AG10803 (cell line): ENCODE measurements at regions not wholly inside any gene's neighbourhood (a gene's known extent, or its start where the extent isn't known, plus 50 kb on each side); places are given as distances from the start of the nearest gene placed in this dataset.
"Not testable (repeated sequence)": the region's sequence is repeated elsewhere in the genome, so short reads cannot be mapped to it uniquely, and the experiment has no call there.

ENCODE experiments used
- DNase-seq: peaks from one replicate; pipeline ENCODE4 v3.0.0; 2010; ENCODE audit warnings: low read depth
- H3K4me3 ChIP-seq: 2 replicates; pipeline ENCODE4 v1.5.1; 2011; ENCODE audit warnings: mild to moderate bottlenecking, low read length, control low read depth
- CTCF ChIP-seq: conservative IDR thresholded peaks from 2 replicates; pipeline ENCODE4 v1.5.1; 2011; ENCODE audit warnings: mild to moderate bottlenecking, low read length, control low read depth, inconsistent platforms

- not testable (repeated sequence) for H3K4me3 ChIP-seq, DNase-seq
Observed at GRCh38 chr9:39554352-39554751, 198.9 kb downstream of the SPATA31A1 start.

GRCh38 chr9:39559384-39559783 lies 203.9 kb downstream of the SPATA31A1 start:
- not testable (repeated sequence) for DNase-seq
- 0 out of 2 replicates have a peak, but pooled peaks have one; percentile 7 for TF ChIP-seq CTCF

GRCh38 chr9:39566782-39567181 lies 211.3 kb downstream of the SPATA31A1 start:
- not testable (repeated sequence) for H3K4me3 ChIP-seq

More at GRCh38 chr9:39559384-39559783, 203.9 kb downstream of the SPATA31A1 start:
- H3K4me3 ChIP-seq, result not testable (repeated sequence)

GRCh38 chr9:39567396-39567795 lies 211.9 kb downstream of the SPATA31A1 start:
- not testable (repeated sequence) for DNase-seq, H3K4me3 ChIP-seq

More at GRCh38 chr9:39566782-39567181, 211.3 kb downstream of the SPATA31A1 start:
- DNase-seq, result not testable (repeated sequence)

- not testable (repeated sequence) for H3K4me3 ChIP-seq, DNase-seq
Observed at GRCh38 chr9:39568900-39569299, 213.4 kb downstream of the SPATA31A1 start.

- DNase-seq, H3K4me3 ChIP-seq: not testable (repeated sequence)
Observed at GRCh38 chr9:39573024-39574022, 217.9 kb downstream of the SPATA31A1 start.

GRCh38 chr9:39579000-39579399 lies 223.5 kb downstream of the SPATA31A1 start:
- DNase-seq, H3K4me3 ChIP-seq: not testable (repeated sequence)

- not testable (repeated sequence) for H3K4me3 ChIP-seq, DNase-seq
Observed at GRCh38 chr9:39581296-39581695, 225.8 kb downstream of the SPATA31A1 start.

- not testable (repeated sequence) for H3K4me3 ChIP-seq, DNase-seq
Observed at GRCh38 chr9:39582677-39583412, 227.4 kb downstream of the SPATA31A1 start.

GRCh38 chr9:39583413-39583747 lies 227.9 kb downstream of the SPATA31A1 start:
- DNase-seq, result not testable (repeated sequence)

GRCh38 chr9:39585233-39585632 lies 229.8 kb downstream of the SPATA31A1 start:
- DNase-seq, H3K4me3 ChIP-seq: not testable (repeated sequence)

More at GRCh38 chr9:39583413-39583747, 227.9 kb downstream of the SPATA31A1 start:
- H3K4me3 ChIP-seq, result not testable (repeated sequence)

GRCh38 chr9:39587844-39588499 lies 232.5 kb downstream of the SPATA31A1 start:
- no peak for DNase-seq
- no peak overlapping the region for H3K4me3 ChIP-seq
- TF ChIP-seq CTCF, result no peak
